ENCODE measurements at regions not wholly inside any gene's neighbourhood (a gene's known extent, or its start where the extent isn't known, plus 50 kb on each side); places are given as distances from the start of the nearest gene placed in this dataset.

DNA sequence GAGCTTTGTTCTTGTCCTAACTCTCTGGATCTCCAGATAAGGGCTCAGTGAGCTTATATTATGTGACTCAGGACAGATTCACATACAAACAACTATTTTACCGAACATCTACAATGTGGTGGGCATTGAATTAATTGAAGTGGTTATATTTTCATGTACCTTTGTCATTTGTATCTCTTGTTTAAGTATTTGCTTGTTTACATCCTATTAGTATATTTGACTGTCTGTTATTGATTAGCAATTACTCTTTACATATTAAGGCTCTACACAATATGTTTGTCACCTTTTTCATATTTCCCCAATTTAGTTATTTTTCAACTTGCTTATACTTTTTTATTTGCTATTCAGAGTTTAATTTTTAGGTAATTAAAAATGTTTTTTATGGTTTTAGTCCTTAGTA is 222.4 kb downstream of the TFAP2C start:
- no peak for TF ChIP-seq POLR2AphosphoS5 (IDR thresholded peaks at IDR 0.05)
- TF ChIP-seq, protein P1, sequence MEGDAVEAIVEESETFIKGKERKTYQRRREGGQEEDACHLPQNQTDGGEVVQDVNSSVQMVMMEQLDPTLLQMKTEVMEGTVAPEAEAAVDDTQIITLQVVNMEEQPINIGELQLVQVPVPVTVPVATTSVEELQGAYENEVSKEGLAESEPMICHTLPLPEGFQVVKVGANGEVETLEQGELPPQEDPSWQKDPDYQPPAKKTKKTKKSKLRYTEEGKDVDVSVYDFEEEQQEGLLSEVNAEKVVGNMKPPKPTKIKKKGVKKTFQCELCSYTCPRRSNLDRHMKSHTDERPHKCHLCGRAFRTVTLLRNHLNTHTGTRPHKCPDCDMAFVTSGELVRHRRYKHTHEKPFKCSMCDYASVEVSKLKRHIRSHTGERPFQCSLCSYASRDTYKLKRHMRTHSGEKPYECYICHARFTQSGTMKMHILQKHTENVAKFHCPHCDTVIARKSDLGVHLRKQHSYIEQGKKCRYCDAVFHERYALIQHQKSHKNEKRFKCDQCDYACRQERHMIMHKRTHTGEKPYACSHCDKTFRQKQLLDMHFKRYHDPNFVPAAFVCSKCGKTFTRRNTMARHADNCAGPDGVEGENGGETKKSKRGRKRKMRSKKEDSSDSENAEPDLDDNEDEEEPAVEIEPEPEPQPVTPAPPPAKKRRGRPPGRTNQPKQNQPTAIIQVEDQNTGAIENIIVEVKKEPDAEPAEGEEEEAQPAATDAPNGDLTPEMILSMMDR (IDR thresholded peaks at IDR 0.05) = no peak

Measured in esophagus muscularis mucosa (tissue), 3 donors.